NCI-H2171 treated with DMSO at 0.1 percent for 48 hours (cell line): ENCODE measurements at regions not wholly inside any gene's neighbourhood (a gene's known extent, or its start where the extent isn't known, plus 50 kb on each side); places are given as distances from the start of the nearest gene placed in this dataset.

Experiments used
- DNase-seq: peaks from one replicate; lab custom pipeline; 2025; lab: John Stamatoyannopoulos, UW

DNA sequence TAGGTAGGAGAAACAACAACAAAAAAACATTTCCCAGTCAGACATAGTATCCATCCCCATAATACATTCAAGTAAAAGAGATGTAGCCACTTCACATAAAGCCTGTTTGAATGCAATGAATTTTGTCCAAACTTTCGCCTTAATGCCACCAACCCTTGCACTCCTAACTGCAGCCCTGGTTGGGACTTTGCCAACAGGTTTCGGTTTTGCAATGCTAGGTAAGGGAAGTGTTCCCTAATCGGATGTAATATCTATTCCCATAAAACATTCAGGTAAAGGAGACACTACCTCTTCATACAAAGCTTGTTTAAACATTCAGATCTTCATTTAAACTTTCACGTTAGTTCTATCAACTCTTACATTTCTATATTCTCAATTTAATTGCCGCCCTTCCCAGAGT is 336.1 kb downstream of the DRD1 start:
- DNase-seq, result no peak

DNA sequence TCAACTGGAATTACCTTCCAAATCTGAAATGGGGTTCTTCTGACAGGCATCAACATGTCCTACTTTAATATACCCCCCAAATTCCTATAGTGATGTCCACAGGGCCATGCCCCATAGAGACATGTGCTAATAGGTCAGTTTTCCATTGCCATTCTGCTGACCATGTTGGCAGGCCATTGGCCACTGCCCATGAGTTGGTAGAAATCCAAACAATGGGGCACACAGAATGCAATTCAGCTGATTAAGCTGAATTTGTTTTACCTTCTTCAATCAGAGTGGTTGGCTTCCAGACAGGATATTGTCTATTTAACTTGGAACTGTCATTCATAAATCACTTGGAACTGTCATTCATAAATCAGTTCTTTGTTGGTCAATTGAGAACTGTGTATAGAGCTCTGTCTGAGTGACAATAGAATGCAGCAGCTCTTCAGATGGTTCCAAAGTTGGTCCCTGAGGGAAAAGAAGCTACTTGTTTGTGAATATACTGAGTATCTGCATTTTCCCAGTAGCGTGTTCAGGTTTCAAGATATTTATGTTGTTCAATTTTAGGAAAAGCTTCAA is 336.9 kb downstream of the DRD1 start:
- no peak for DNase-seq

DNA sequence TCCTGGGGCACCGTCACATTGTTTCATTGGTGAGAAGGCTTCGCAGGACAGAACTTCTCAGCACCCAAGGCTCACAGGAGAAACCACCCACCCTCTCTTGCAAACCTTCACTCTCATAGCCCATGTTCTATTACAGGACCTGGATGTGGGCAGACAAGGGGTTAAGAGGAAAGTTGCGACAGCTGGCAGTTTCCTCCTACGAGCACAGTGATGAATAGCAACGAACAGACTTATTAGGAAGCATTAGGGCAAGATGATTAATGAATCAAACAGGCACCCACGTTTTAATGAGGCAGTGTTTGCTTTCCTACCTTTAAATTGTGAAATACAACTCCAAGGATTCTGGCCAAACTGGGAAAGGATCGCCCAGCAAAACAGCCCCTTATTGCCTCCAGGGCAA is 339.3 kb downstream of the DRD1 start:
- peak; percentile 5 for DNase-seq

DNA sequence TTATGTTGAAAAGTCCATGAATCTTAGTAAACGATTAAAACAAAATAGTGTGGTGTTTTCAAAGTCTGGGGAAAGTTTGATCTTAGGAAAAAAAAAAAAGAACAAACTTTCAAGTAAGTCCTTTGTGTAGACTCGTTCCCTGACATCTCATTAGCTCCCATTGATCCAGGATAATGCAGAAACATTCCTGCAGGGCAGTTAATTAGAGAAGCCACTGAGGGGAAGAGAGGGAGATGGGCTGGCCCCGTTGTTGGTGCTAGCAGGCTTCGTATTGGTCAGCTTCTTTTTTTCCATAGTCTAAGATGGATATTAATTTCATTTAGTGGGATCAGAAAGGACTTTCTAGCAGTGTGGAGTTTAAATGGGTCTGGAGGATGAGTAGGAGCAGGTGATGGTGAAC is 340.2 kb downstream of the DRD1 start:
- DNase-seq, result no peak

DNA sequence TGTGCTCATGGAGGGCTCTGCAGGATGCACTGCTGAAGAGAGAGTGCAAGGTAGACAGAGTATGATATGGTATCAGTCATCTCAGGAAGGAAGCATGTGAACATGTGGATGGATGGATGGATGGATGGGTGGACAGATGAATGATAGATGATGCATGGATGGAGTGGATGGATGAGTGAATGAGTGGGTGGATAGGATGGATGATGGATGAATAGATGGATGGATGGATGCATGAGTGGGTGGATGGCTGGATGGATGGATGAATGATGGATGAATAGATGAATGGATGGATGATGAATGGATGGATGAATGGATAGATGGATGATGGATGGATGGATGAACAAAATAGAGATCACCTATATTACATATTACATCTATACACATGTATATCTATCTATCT is 341.3 kb downstream of the DRD1 start:
- no peak for DNase-seq

DNA sequence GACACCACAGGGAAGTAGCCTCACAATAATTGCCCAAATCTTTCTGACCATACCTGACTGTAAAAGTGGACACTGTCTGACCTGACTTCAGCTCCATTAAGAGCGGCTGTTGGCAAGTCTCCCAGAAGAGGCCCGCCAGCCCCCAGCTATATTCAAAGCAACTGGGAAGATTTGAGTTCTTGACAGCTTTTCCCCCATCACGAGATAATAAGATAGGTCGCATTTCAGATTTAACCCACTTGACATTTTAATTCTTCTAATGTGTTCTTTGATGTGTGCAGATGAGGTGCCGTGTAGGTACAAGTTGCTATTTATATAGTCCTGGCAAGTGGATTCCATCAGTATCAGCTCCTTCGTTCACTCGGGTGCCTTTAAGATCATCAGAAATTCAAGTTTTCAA is 345.7 kb downstream of the DRD1 start:
- DNase-seq, result no peak

DNA sequence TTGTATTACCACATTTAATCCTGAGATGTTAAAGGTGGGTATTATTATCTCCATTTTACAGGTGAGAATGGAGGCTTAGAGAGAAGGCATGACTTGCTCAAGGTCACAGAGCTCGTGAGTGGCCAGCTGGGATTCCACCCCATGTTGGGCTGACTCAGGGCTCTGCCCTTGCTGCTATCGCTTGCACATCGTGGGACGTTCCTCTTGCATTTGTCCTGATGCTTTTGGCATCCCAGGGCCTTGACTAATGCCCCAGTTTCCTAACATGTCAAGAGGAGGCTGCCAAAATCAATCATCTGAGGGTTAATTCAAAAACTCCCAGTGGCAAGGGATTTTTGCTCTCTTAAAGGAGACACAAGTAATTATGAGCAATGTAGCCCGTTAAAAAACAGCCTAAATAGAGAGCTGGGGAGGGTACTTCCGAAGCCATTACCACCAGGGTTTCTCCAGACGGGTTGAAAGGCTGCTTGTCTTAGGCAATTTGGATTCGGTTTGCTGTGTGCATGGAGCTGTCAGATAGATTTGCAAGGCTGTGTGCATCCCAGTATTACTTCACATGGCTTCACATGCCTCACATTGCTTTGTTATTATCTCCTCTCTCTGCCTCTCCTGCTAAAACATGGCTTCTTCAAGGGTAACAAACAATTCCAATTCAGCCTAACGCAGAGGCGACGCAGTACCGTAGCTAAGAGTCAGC is 347.4 kb downstream of the DRD1 start:
- no peak for DNase-seq

DNA sequence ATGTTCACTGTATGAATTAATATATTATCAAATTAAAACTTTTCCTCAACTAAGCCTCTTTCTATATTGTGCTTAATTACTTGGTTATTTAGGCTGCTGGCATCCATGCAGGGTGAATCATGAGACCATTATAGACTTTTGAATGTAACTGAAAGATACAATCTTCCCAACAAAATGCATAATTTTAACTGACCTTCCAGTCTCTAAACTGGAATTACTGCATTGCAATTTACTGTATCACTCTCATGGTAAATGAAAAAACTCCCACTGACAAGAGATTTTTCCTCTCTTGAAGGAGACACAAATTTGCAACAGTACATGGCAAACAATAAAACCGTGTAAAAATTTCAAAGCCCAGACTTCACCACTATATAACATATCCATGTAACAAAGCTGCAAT is 349.5 kb downstream of the DRD1 start:
- no peak for DNase-seq

DNA sequence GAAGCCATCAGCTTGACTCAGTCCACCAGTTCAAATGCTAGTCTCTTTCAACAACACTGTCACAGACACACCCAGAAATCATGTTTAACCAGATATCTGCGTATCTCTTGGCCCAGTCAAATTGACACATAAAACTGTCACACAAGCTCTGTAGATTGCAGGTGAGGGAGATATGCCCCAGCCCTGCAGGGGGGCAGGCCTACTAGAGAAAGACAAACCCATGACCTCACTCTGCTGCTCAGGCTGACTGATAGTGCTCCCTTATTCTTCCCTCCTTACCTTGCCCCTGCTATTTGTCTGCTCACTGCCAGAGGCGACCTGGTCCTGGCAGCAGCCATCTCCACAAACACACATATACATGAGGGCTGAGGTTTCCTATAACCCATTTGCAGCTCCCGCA is 351.3 kb downstream of the DRD1 start:
- no peak for DNase-seq

DNA sequence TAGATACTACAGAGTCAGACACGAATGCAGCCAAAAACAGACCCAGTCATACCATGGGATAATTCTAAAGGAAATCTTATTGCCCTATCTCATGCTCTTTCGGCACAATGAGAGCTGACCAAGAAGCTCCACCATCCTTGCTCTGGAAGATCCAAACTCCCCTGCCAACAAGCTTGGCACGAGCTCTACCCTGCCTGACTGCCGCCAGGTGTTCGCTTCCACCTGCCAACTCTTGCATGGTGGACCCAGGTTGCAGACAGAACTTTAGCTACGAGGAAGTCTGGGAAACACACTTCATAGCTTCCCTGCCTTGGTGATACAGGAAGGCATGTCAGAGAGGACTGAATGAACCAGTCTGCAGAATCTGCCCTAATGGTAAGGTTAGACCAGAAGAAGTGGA is 355.0 kb downstream of the DRD1 start:
- DNase-seq, result no peak

DNA sequence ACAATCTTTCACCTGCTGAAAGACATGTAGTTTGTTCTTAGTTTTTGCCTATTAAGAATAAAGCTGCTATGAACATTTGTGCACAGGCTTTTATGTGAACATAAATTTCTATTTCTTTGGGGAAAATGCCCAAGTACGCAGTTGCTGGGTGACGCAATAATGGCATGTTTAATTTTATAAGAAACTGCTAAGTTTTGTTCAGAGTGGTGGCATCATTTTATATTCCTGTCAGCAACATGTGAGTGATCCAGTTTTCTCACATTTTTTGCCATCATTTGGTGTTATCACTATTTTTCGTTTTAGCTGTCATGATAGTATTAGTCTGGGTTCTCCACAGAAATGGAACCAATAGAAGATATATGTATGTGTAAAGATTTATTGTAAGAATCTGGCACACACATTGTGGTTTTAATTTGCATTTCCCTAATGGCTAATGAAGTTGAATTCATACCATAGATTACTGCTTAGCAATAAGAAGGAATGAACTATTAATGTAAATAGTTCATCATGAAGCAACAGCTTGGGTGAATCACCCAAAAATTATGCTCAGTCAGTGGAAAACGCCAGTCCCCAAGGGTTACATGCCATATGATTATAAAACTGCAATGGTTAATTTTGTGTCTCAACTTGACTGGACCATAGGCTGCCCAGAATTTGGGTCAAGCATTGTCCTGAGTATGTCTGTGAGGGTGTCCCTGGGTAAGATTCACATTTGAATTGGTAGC is 358.6 kb downstream of the MSX2 start:
- no peak for DNase-seq

DNA sequence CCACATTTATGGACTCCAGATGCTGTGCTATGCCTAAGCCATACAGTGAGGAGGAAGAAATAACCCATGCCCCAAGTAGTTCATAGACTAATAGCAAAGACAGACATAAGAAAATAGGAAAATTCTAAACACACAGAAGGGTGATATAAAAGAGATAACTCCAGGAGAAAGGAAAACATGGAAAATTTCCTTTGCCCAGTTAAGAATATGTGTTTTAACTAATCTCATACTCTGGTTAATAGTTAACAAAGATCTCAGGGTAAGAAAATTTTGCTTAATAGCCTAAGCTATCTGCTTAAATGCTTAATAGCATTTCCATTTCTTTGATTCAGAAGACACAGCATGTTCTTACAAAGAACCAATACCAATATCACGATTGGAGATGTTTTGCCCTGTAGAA is 358.0 kb downstream of the MSX2 start:
- no peak for DNase-seq

DNA sequence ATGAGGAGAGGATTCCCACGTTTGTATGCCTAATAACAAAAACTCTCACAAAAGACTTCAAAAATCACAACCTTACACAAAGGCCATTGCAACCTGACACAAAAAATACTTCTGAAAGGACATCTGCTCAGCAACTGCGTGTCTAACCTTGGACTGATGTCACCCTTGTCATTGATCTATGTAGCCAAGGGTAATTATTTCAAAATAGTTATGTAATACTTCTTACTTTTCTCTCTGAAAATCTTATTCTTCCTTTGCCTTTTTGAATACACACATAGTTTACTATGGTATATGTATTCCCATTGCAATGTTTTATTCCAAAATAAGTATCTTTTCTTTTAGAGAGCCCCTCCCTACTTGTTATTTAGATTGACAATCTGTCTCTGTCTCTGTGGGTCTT is 355.3 kb downstream of the MSX2 start:
- no peak for DNase-seq

DNA sequence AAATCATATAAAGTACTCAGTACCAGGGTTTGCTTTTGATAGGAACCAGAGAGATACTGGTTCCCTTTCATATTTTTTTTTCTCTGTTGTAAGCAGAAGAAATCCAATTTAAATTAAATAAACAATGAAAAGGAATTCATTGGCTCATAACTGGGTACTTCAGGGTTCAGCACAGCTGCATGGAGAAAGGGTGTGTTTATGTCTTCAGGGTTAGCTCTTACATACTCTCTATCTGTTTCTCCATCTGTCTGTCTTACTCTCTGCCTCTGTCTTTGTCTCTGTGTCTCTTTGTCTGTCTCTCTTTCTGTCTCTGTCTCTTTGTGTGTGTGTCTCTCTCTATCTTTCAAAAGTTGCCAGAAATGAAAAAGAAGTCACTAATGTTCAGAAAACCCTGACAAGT is 345.9 kb downstream of the MSX2 start:
- no peak for DNase-seq

DNA sequence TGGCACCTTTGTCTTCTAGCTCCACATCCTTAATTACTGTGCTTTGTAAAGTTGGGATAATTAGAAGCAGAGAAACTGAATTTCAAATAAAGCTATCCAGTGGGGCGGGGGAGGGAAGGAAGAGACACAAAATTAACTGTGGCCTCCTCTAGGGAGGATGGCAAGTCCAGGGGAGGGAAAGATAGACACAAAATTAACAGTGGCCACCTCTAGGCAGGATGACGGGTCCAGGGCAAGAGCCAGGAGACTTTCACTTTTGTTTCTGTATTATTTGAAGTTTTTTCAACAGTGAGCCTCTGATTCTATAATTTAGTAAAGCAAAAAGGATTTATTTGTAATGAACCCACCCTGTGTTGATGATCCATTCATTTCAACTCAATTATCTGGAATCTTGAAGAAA is 335.9 kb downstream of the MSX2 start:
- DNase-seq, result no peak

DNA sequence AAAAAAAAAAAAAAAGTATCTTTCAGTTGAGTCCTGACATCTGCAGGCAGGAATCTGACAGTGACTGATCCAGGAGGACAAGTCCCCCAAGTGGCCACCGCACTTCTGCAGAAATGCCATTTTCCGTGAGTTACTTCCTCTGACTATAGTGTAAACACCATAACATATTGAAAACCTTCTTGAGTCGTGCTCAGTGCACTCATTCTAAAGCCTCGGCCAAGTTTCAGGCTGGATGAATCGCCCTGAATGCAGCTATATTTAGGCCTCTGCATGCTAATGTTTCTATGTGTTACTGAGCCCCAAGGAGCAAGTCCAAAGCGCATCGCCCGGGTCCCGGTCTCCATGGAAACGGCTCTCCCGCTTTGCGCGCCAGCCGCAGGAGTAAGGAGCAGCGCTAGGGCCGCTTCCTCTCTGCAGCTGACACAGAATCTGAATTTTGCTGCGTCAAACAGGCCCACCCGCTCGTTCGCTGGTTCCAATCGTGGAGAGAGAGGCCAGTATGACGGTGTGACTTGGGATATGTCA is 335.4 kb downstream of the MSX2 start:
- no peak for DNase-seq

DNA sequence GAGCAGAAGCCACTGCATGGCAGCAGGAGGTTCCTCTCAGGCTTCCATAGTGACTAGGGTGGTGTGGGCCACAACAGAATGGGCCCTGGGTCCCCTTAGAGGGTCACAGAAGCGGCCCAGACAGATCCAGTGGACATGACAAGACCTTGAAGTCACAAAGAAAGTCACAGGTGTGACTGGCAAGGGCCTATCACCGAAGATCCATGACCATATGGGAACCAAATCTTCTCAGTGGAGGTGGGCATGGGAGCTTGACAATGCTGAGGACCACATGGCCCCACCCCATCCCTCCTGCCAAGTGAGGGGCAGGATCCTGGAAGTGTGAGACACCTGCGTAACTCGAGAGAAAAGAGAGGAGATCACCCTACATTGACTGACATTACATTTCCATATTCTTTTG is 332.4 kb downstream of the MSX2 start:
- no peak for DNase-seq

DNA sequence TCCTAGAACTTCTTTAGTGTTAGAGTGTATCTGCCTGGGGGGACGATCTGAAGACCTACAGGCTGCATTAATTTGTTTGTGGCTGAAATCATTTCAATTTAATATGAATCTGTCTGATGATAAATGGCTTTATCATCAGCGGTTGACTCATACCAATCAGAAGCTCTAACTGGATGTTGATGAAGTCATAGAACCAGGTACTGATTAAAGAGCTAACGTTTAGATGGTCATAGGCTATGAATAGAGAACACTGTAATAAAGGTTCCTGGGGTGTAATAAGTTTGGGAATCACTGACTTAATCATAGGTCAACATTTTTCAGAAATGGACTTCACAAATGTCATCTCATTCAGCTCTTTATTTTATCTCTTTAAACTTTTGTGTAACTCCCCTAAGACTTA is 329.9 kb downstream of the MSX2 start:
- DNase-seq, result no peak

DNA sequence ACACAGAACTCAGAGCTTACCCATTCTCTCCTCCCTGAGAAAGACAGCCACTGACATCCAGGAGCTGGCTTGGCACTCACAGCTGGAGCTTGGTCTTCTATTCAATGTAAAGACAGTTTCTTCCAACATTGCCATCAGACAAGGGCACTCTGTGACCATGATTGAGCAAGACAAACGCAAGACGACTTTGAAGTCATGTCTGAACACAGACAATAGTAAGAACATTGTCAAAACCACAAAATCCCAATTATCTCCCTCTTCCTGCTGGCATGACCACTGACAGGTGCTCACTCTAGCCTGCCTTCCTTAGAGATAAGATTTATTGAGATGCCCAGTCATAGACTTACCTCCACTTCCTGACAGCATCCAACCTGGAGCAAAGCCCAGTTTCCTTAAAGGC is 328.0 kb downstream of the MSX2 start:
- no peak for DNase-seq

DNA sequence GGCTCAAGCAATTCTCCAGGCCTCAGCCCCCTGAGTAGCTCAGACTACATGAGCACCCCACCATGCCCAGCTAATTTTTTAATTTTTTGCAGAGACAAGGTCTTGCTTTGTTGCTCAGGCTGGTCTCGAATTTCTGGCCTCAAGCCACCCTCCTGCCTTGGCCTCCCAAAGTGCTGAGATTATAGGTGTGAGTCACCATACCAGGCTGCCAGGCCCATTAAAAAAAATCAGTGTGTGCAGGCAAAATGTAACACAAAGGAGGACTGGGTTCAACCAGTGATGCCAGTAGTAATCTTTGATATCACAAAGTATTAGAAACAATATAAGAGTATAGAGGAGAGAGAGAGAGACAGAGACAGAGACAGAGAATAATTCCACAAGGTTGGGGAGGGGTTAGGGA is 322.7 kb downstream of the MSX2 start:
- no peak for DNase-seq

DNA sequence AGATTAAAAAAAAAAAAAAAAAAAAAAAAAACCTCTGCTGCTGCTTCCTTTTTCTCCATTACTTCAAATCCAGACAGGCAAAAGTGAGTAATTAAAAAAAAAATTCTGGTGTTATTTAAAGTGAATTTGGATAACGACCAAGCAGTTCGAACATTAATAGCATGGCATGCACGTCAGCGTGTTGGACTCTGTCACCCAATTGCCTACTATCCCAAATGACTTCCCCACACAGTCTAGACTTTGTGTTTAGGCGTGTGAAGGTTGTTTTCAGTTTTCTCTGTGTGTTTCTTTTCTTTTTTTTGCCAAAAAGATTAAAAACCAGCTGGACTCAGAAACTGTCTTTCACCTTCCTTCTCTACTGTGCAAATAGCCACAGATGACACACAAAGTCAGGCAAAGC is 321.4 kb downstream of the MSX2 start:
- DNase-seq, result no peak

DNA sequence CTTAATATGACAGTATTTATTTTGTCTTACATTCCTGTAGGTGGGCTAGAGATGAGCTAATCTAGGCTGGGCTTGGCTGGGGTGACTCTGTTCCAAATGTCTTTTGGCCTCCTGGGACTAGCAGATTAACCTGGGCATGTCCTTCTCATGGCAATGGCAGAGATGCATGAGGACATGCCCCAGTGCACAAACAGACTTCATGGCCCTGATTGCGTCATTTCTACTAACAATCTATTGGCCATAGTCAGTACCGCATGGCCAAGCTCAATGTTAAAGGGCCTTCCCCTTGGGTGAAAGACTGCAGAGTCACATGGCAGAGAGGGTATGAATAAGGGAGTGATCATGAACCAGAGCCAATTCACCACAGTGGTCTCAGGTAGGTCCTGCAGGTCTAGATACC is 313.4 kb downstream of the MSX2 start:
- DNase-seq, result no peak

DNA sequence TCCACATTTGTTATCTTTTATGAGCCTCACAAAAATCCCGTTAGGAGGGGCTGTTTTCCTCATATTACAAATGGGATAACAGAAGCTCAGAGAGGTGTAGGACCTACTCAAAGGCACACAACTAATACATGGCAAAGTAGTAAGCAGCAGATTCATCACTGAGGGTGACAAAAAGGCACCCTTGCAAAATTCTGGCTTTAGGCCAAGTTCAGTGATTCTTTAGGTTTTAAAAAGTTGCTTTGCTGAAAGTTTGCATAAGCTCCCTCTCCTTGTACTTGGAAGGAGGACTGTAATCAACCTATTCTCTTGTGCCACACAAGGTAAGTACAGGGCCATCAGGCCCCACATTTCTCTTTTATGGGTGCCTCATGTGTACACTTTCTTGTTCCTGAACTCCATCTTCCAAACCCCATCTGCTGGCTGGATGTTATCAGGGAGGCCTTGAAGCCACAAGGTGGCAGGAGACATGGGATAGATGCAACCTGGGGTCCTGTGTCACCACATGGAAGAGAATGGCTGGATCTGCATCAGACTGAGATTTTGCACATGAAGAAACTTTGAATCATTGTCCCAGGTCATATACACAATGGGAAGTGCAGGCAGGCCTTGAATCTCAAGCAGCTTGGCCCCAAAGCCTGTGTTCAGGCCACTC is 311.6 kb downstream of the MSX2 start:
- DNase-seq, result no peak
